ACHN (cell line): ENCODE measurements at regions not wholly inside any gene's neighbourhood (a gene's known extent, or its start where the extent isn't known, plus 50 kb on each side); places are given as distances from the start of the nearest gene placed in this dataset.
A peak's percentile ranks its signal among the peaks of the same experiment; 100 is the strongest.

Experiments
- DNase-seq: peaks from one replicate; pipeline ENCODE4 v3.0.0-alpha.2; 2015
- in situ Hi-C: cut with HindIII; loops from 2 replicates; pipeline ENCODE4 v1.10.0; 2017; ENCODE audit warnings: low sequenced_read_pairs, low pct_ligation_motif_present, low pct_unique_long_range_greater_than_20kb

DNA sequence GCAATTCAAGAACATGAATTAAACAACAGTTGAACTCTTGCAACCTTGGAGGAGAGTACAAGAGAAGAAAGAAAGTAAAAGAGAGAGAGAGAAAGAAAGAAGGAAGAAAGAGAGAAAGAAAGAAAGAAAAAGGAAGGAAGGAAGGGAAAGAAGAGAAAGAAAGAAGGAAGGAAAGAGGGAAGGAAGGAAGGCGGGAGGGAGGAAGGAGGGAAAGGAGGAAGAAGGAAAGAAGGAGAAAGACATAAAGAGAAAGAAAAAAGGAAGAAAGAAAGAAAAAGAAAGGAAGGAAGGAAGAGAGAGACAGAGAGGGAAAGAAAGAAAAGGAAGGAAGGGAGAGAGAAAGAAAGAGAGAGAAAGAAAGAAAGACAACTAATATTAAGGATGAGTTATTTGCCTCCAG lies 1106.7 kb downstream of the TYW1 start:
- DNase-seq = no peak
- in situ Hi-C loops = no loop called here

DNA sequence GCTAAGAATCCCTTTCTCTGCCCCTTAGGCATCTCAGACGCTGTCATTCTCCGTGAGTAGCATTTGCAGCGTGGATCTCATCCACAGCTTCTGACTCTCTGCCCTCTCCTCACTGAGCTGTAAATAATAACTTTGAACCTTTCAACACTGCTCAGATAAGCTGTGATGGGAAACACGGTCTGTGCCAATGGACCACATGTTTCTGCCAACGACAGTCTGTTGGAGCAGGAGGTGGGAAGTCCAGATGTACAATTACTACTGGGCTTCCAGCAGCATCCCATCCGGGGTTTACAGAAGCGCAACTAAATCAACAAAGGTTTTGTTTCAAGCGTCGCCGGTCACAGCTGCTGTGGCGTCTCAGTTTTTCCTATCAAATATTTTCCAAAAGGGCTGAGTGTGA lies 1110.6 kb downstream of the TYW1 start:
- no peak for DNase-seq
- in situ Hi-C loops = no loop called here

GRCh38 chr7:68107968-68108367 lies 1111.3 kb downstream of the TYW1 start:
- in situ Hi-C loops = no loop called here
- no peak for DNase-seq

GRCh38 chr7:68109299-68109698 lies 1112.7 kb downstream of the TYW1 start:
- no peak for DNase-seq
- in situ Hi-C loops = no loop called here

DNA sequence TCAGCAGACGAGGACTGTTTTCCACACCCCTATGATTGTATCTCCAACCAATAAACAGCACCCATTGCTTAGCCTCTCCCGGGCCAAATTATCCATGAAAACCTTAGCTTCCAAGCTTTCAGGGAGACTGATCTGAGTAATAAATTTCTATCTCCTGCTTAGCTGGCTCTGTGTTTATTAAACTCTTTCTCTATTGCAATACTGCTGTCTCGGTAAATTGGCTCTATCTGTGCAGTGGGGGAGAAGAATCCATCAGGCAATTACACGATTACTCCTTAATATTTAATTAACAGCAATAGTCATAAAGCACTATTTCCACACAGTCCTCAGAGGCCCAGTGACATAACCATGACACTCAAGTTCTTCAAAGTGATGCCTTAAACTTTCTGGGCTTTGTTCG lies 1122.8 kb downstream of the TYW1 start:
- no peak for DNase-seq
- in situ Hi-C loops = no loop called here

DNA sequence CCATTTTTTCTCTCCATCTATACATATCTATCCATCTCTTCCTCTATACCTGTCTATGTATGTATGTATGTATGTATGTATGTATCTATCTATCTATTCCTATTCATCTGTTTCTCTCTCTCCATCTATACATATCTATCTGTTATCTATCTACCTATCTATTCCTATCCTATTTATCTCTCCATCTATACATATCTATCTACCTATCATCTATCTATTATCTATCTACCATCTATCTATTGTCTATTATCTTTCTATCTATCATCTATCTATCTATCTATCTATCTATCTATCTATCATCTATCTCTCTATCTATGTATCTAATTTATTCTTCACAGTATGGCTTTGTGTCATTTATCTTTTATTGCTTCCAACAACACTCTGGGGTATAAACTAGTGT lies 1124.4 kb downstream of the TYW1 start:
- in situ Hi-C loops = no loop called here
- no peak for DNase-seq

DNA sequence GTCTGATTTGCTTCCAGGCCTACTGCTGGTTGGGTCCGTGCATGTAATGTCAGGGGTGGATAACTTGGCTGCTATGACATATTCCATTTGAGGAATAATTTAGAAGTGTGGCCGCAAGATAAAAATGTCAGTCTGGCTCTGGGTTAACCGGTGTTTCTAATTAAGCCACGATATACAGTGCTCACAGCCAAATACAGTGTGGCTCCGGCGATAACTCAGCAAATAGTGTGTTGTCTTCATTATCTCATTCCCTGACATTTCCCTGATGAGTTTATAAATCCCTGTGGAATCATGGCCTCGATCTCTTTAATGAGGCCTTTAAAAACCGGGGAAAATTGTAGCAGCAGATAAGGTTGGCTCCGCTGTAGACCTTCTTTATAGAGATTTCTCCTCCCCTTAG lies 1125.0 kb downstream of the TYW1 start:
- in situ Hi-C loops = no loop called here

DNA sequence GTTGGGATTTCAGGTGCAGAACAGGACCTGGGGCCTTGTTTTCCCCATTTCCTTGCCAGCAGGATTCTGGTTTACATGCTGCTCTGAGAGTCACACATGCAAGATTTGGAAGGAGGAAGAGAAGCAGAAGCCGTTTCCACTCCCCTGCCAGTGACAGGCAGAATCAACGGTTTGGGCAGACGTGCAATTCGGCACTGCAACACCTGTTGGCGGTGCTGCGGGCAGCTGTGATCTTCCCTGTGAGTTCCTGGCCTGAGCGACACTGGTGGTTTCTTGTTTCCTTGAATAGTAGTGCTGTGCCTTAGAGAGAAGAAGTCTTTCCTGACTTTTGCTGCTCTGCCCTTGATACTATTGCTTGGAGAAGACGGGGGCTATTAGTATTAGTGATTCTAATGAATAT lies 1126.2 kb downstream of the TYW1 start:
- in situ Hi-C loops = no loop called here

More for the DNA sequence above, 1125.0 kb downstream of the TYW1 start:
- DNase-seq = no peak

DNA sequence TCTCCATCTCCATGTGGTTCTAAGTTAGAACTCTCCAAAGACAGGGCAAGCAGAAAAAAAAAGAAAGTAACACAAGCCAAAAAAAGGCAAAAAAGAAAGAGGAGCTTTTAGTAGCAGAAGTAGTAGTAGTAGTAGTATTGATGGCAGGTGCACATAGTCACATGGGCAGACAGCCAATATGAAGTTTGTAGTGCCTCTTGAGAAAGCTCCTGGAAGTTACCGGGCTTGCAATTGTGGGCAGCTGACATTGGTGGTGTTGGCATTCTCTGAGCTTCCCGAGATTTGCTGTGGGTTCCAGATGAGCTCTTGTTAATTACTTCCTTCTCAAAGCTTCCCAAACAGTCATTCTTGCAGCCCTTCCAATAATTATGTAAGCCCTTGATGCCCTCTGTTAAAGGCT lies 1128.5 kb downstream of the TYW1 start:
- in situ Hi-C loops = no loop called here
- DNase-seq = no peak

More for the DNA sequence above, 1126.2 kb downstream of the TYW1 start:
- no peak for DNase-seq

DNA sequence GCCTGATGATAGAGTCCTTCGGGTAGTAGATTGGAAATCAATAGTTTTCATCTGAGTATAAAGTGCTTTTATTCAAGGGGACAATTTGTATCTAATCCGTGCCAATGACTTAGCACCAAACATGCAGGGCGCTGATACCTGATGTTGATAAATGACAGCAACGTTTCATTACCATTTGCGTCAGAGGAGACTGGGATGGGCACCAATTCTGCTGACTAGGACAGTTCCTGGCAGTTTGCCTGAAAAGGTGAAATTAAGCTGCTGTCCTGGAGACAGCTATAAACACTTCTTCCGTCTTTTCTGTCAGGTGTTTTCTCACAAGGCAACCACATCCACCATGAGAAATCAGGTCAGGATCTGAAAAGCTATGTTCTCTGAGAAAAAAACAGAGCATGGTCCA lies 1136.4 kb downstream of the TYW1 start:
- in situ Hi-C loops = no loop called here
- no peak for DNase-seq

- in situ Hi-C loops = no loop called here
- DNase-seq = no peak
These were observed 1146.7 kb downstream of the TYW1 start for GRCh38 chr7:68143345-68143744.

DNA sequence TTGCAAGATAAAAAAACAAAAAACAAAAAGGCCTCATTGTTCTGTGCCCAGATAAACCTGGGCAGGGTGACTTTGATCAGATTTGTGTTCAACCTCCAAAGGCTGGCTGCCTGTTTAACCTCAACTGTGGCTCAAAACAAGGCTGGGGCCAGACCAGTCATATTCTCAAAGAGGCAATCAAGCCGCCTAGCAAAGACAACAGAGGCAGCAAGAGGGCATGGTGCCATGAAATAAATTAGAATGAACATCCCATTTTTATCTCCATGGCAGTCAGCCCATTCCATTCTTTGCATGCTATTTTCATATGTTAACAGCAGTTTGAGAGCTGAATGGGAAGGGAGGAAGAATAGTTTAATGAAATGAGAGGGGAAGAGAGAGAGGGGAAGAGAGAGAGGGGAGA lies 1150.3 kb downstream of the TYW1 start:
- DNase-seq = no peak
- in situ Hi-C loops = no loop called here

DNA sequence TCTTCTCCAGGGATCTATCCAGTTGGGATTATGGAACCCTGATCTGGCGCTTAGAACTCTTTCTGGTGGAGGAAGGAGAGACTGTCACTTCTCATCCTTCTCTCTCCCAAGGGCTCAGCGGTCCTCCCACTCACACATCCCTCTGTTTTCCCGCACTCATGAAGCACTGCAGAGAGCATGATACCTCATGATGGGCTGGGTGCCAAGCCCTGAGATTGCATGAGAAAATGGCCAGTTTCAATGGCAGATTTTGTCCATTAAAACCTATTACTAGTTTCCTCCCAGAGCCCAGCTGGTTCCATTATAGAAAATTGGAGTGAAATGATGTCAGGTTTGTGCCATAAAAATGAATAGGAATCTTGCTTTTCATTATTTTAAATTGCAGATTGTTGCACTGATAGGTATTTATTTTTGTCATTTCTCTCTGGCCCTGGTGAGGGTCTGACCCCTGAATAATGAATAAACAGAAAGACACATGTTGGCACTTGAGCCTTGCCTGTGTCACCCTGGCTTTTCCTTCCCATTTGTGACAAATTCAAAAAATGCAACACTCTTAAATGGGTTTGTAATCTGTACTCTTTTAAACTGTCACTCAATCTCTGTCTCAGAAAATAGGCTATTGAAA lies 1151.1 kb downstream of the TYW1 start:
- DNase-seq = no peak
- in situ Hi-C loops = no loop called here

DNA sequence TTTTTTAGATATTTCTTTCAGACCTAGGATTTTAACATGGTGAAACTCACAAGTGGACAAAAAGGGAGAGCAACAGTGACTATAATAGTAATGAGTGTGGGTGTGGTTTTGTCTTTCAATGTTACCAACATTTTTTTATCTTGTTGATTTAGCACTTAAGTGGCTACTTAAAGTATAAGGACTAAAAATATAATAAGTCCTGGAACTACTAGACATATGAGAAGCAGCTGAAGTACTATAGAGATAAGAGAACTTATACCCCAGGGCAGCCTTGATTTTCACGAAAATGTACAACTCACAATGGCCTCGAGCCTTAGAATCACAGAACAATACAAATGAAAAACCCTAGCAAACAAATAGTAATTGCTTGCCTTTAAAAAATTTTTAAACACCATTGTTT lies 1151.8 kb downstream of the TYW1 start:
- no peak for DNase-seq
- in situ Hi-C loops = no loop called here

- in situ Hi-C loops = no loop called here
- no peak for DNase-seq
These were observed 1155.6 kb downstream of the TYW1 start for GRCh38 chr7:68152205-68152604.

GRCh38 chr7:68155676-68156075 lies 1159.0 kb downstream of the TYW1 start:
- no peak for DNase-seq
- in situ Hi-C loops = no loop called here

DNA sequence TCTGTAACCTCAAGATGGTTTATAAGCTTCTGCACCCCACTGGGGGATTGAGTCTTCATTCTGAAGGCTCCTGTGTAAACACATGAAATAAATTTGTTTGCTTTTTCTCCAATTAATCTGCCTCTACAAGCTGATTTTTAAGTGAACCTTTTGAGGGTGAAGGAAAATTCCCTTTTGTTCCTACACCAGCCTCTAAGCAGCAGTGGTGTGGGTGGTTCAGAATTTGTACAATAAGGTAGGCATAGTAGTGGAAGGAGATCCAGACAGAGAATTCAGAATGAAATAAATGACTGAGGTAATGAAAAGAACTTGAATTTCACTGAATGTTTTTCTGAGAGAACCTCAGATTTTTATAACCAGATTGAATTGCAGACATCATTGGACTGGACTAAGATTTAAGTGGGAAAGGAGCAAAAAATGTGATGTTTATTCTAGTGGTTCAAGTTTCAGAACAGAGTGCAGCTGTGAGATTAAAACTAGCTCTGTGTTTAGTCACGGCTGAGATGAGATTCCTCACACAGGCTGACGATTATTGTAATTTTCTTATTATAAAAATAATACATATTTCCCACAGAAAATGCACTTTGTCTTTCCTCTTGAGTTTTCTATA lies 1162.2 kb downstream of the TYW1 start:
- in situ Hi-C loops = no loop called here
- DNase-seq = no peak

- no peak for DNase-seq
- in situ Hi-C loops = no loop called here
These were observed 1166.1 kb downstream of the TYW1 start for GRCh38 chr7:68162712-68163111.

- in situ Hi-C loops = no loop called here
- no peak for DNase-seq
These were observed 1169.9 kb downstream of the TYW1 start for GRCh38 chr7:68166525-68166924.

DNA sequence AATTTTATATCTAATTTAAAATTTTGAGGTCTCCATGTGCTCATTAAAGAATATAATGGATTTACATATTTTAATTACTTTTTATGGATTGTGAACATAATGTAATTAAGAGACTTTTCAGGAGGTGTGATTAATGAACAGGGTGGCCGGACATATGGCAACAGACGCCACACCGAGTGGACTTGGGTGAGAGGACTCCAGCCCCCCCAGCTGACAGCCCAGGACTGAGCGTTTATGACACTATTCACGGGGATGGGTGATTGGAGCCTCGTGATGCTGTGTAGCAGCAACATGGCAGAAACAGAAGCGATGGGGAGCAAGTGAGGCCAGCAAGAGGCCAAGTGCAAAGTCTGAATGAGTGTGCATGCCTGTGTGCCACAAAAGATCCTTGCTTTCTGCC lies 1176.9 kb downstream of the TYW1 start:
- no peak for DNase-seq
- in situ Hi-C loops = no loop called here

- DNase-seq = peak; percentile 60
- in situ Hi-C loops = no loop called here
These were observed 1180.3 kb downstream of the TYW1 start for GRCh38 chr7:68176974-68177373.
